ENCODE measurements at regions not wholly inside any gene's neighbourhood (a gene's known extent, or its start where the extent isn't known, plus 50 kb on each side); places are given as distances from the start of the nearest gene placed in this dataset.

DNA sequence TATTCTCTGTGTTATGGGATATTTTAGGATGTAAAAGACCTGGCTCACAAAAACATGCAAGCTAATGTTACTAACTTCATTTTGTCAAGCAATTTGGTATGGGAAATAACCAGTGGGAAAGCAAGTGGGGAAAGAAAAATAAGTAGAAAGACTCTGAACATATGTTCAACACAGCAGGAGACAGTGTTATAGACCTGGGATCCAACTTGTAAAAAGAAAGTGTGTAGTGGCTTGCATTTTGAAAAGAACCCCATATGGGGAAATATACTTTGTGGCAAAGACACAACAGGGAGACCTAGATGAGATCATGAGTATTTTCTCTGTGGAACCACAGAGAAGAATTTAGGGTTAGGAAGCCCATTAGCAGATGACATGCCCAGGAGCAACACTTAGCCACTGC, 212.7 kb upstream of the NRIP1 start:
- TF ChIP-seq, protein P1, sequence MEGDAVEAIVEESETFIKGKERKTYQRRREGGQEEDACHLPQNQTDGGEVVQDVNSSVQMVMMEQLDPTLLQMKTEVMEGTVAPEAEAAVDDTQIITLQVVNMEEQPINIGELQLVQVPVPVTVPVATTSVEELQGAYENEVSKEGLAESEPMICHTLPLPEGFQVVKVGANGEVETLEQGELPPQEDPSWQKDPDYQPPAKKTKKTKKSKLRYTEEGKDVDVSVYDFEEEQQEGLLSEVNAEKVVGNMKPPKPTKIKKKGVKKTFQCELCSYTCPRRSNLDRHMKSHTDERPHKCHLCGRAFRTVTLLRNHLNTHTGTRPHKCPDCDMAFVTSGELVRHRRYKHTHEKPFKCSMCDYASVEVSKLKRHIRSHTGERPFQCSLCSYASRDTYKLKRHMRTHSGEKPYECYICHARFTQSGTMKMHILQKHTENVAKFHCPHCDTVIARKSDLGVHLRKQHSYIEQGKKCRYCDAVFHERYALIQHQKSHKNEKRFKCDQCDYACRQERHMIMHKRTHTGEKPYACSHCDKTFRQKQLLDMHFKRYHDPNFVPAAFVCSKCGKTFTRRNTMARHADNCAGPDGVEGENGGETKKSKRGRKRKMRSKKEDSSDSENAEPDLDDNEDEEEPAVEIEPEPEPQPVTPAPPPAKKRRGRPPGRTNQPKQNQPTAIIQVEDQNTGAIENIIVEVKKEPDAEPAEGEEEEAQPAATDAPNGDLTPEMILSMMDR (IDR thresholded peaks at IDR 0.05; ENCODE audit: control extremely low read depth, extremely low read depth), result no peak
- Histone ChIP-seq H3K9ac (ENCODE audit: insufficient read depth in 1 of 2, low read length in 2 of 2) (no peak overlapping the region), H3K9me3 (ENCODE audit: control insufficient read depth in 4 of 4, insufficient read depth in 3 of 4, low read length in 3 of 4) (no peaks in the 10 kb centered on the region), H3K27me3 (ENCODE audit: control insufficient read depth in 3 of 3, insufficient read depth in 3 of 3, low read length in 2 of 3) (no peaks in the 10 kb centered on the region), H3K4me1 (ENCODE audit: control insufficient read depth in 5 of 5, insufficient read depth in 5 of 5, low read length in 5 of 5) (no peaks in the 10 kb centered on the region), H3K27ac (ENCODE audit: low read depth in 1 of 2, low read length in 1 of 2) (no peak overlapping the region), H3K4me3 (no peak overlapping the region), H3K36me3 (ENCODE audit: control insufficient read depth in 4 of 4, insufficient read depth in 4 of 4, low read length in 4 of 4) (no peaks in the 10 kb centered on the region)
- DNase-seq (no peak), ATAC-seq (ENCODE audit: insufficient read depth, low FRiP score) (no peak)

GRCh38 chr21:15278279-15278678, 213.5 kb upstream of the NRIP1 start:
- Histone ChIP-seq H3K4me3 (no peak overlapping the region), H3K4me1 (ENCODE audit: control insufficient read depth in 5 of 5, insufficient read depth in 5 of 5, low read length in 5 of 5) (no peaks in the 10 kb centered on the region), H3K9me3 (ENCODE audit: control insufficient read depth in 4 of 4, insufficient read depth in 3 of 4, low read length in 3 of 4) (no peaks in the 10 kb centered on the region), H3K36me3 (ENCODE audit: control insufficient read depth in 4 of 4, insufficient read depth in 4 of 4, low read length in 4 of 4) (no peaks in the 10 kb centered on the region), H3K27me3 (ENCODE audit: control insufficient read depth in 3 of 3, insufficient read depth in 3 of 3, low read length in 2 of 3) (no peaks in the 10 kb centered on the region), H3K9ac (ENCODE audit: insufficient read depth in 1 of 2, low read length in 2 of 2) (no peak overlapping the region), H3K27ac (ENCODE audit: low read depth in 1 of 2, low read length in 1 of 2) (no peak overlapping the region)
- WGBS, 2 donors, result 94 to 95% methylated on average over 5 of the region's 5 CpGs
- DNase-seq (no peak), ATAC-seq (ENCODE audit: insufficient read depth, low FRiP score) (no peak)
- TF ChIP-seq, protein P1 (IDR thresholded peaks at IDR 0.05; ENCODE audit: control extremely low read depth, extremely low read depth), result no peak

DNA sequence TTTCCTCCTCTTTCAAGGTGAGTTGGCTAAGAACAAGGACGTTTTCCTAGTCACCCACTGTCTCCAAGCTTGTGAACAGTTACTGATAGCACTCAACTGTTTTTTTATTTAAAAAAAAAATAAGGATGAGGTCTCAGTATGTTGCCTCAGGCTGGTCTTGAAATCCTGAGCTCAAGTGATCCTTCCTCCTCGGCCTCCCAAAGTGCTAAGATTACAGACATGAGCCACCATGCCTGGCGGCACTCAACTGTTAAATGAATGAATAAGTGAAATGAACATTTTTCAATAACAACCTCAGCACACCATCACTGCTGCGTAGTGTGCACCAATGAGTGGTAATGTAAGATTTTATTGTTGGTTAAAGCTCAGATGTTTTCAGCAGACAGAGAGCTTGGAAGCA, 214.1 kb upstream of the NRIP1 start:
- Histone ChIP-seq H3K9ac (ENCODE audit: insufficient read depth in 1 of 2, low read length in 2 of 2) (no peak overlapping the region), H3K9me3 (ENCODE audit: control insufficient read depth in 4 of 4, insufficient read depth in 3 of 4, low read length in 3 of 4) (no peaks in the 10 kb centered on the region), H3K36me3 (ENCODE audit: control insufficient read depth in 4 of 4, insufficient read depth in 4 of 4, low read length in 4 of 4) (no peaks in the 10 kb centered on the region), H3K27me3 (ENCODE audit: control insufficient read depth in 3 of 3, insufficient read depth in 3 of 3, low read length in 2 of 3) (no peaks in the 10 kb centered on the region), H3K4me1 (ENCODE audit: control insufficient read depth in 5 of 5, insufficient read depth in 5 of 5, low read length in 5 of 5) (no peaks in the 10 kb centered on the region), H3K4me3 (no peak overlapping the region), H3K27ac (ENCODE audit: low read depth in 1 of 2, low read length in 1 of 2) (no peak overlapping the region)
- whole genome bisulfite sequencing, 2 donors, result 82 to 85% methylated on average over 4 of the region's 4 CpGs
- DNase-seq (no peak), ATAC-seq (ENCODE audit: insufficient read depth, low FRiP score) (no peak)
- TF ChIP-seq, protein P1 (IDR thresholded peaks at IDR 0.05; ENCODE audit: control extremely low read depth, extremely low read depth), result no peak

- 97 to 100% methylated on average over 1 of the region's 1 CpG for WGBS, 2 donors
- H3K4me1 ChIP-seq (ENCODE audit: control insufficient read depth in 5 of 5, insufficient read depth in 5 of 5, low read length in 5 of 5), result no peaks in the 10 kb centered on the region
- DNase-seq (no peak), ATAC-seq (ENCODE audit: insufficient read depth, low FRiP score) (no peak)
- no peaks in the 10 kb centered on the region for H3K36me3 ChIP-seq (ENCODE audit: control insufficient read depth in 4 of 4, insufficient read depth in 4 of 4, low read length in 4 of 4)
- H3K9me3 ChIP-seq (ENCODE audit: control insufficient read depth in 4 of 4, insufficient read depth in 3 of 4, low read length in 3 of 4), result no peaks in the 10 kb centered on the region
- no peak overlapping the region for H3K9ac ChIP-seq (ENCODE audit: insufficient read depth in 1 of 2, low read length in 2 of 2)
- no peaks in the 10 kb centered on the region for H3K27me3 ChIP-seq (ENCODE audit: control insufficient read depth in 3 of 3, insufficient read depth in 3 of 3, low read length in 2 of 3)
- TF ChIP-seq, protein P1 (IDR thresholded peaks at IDR 0.05; ENCODE audit: control extremely low read depth, extremely low read depth), result no peak
- H3K4me3 ChIP-seq, result no peak overlapping the region
- H3K27ac ChIP-seq (ENCODE audit: low read depth in 1 of 2, low read length in 1 of 2), result no peak overlapping the region
Observed at GRCh38 chr21:15279482-15279881, 214.7 kb upstream of the NRIP1 start.

All from lung (tissue), 11 donors.